ENCODE measurements at regions not wholly inside any gene's neighbourhood (a gene's known extent, or its start where the extent isn't known, plus 50 kb on each side); places are given as distances from the start of the nearest gene placed in this dataset.

- no peak overlapping the region for H3K27ac ChIP-seq (ENCODE audit: low read length)
- no peaks in the 10 kb centered on the region for H3K9me3 ChIP-seq (ENCODE audit: control insufficient read depth in 2 of 2, low read length in 2 of 2)
- no peak overlapping the region for H3K9ac ChIP-seq (ENCODE audit: low read length in 2 of 2)
- H3K4me3 ChIP-seq (ENCODE audit: low read length in 2 of 2): no peak overlapping the region
- H3K36me3 ChIP-seq (ENCODE audit: control insufficient read depth in 2 of 2, insufficient read depth in 2 of 2, low read length in 2 of 2): no peaks in the 10 kb centered on the region
- no peaks in the 10 kb centered on the region for H3K27me3 ChIP-seq (ENCODE audit: control insufficient read depth in 1 of 2, insufficient read depth in 2 of 2, low read length in 2 of 2)
- no peaks in the 10 kb centered on the region for H3K4me1 ChIP-seq (ENCODE audit: control insufficient read depth, insufficient read depth, low read length)
Observed at GRCh38 chr2:59665021-59665420, 888.4 kb downstream of the BCL11A start.

- H3K27ac ChIP-seq (ENCODE audit: low read length): no peak overlapping the region
- no peaks in the 10 kb centered on the region for H3K4me1 ChIP-seq (ENCODE audit: control insufficient read depth, insufficient read depth, low read length)
- no peak overlapping the region for H3K9ac ChIP-seq (ENCODE audit: low read length in 2 of 2)
- no peaks in the 10 kb centered on the region for H3K9me3 ChIP-seq (ENCODE audit: control insufficient read depth in 2 of 2, low read length in 2 of 2)
- no peaks in the 10 kb centered on the region for H3K27me3 ChIP-seq (ENCODE audit: control insufficient read depth in 1 of 2, insufficient read depth in 2 of 2, low read length in 2 of 2)
- H3K4me3 ChIP-seq (ENCODE audit: low read length in 2 of 2): no peak overlapping the region
- no peaks in the 10 kb centered on the region for H3K36me3 ChIP-seq (ENCODE audit: control insufficient read depth in 2 of 2, insufficient read depth in 2 of 2, low read length in 2 of 2)
Observed at GRCh38 chr2:59662127-59662861, 891.2 kb downstream of the BCL11A start.

- Histone ChIP-seq H3K27me3 (ENCODE audit: control insufficient read depth in 1 of 2, insufficient read depth in 2 of 2, low read length in 2 of 2) (no peaks in the 10 kb centered on the region), H3K4me3 (ENCODE audit: low read length in 2 of 2) (no peak overlapping the region), H3K9ac (ENCODE audit: low read length in 2 of 2) (no peak overlapping the region), H3K4me1 (ENCODE audit: control insufficient read depth, insufficient read depth, low read length) (no peaks in the 10 kb centered on the region), H3K27ac (ENCODE audit: low read length) (no peak overlapping the region), H3K36me3 (ENCODE audit: control insufficient read depth in 2 of 2, insufficient read depth in 2 of 2, low read length in 2 of 2) (no peaks in the 10 kb centered on the region), H3K9me3 (ENCODE audit: control insufficient read depth in 2 of 2, low read length in 2 of 2) (no peaks in the 10 kb centered on the region)
Observed at GRCh38 chr2:59660262-59660661, 893.2 kb downstream of the BCL11A start.

- H3K27me3 ChIP-seq (ENCODE audit: control insufficient read depth in 1 of 2, insufficient read depth in 2 of 2, low read length in 2 of 2): no peaks in the 10 kb centered on the region
Observed at GRCh38 chr2:59658906-59659635, 894.4 kb downstream of the BCL11A start.

GRCh38 chr2:59655809-59656208, 897.6 kb downstream of the BCL11A start:
- Histone ChIP-seq H3K4me1 (ENCODE audit: control insufficient read depth, insufficient read depth, low read length) (no peaks in the 10 kb centered on the region), H3K9ac (ENCODE audit: low read length in 2 of 2) (no peak overlapping the region), H3K27ac (ENCODE audit: low read length) (no peak overlapping the region), H3K36me3 (ENCODE audit: control insufficient read depth in 2 of 2, insufficient read depth in 2 of 2, low read length in 2 of 2) (no peaks in the 10 kb centered on the region), H3K4me3 (ENCODE audit: low read length in 2 of 2) (no peak overlapping the region), H3K9me3 (ENCODE audit: control insufficient read depth in 2 of 2, low read length in 2 of 2) (no peaks in the 10 kb centered on the region), H3K27me3 (ENCODE audit: control insufficient read depth in 1 of 2, insufficient read depth in 2 of 2, low read length in 2 of 2) (no peaks in the 10 kb centered on the region)

More at GRCh38 chr2:59658906-59659635, 894.4 kb downstream of the BCL11A start:
- Histone ChIP-seq H3K27ac (ENCODE audit: low read length) (no peak overlapping the region), H3K9ac (ENCODE audit: low read length in 2 of 2) (no peak overlapping the region), H3K9me3 (ENCODE audit: control insufficient read depth in 2 of 2, low read length in 2 of 2) (no peaks in the 10 kb centered on the region), H3K4me3 (ENCODE audit: low read length in 2 of 2) (no peak overlapping the region), H3K4me1 (ENCODE audit: control insufficient read depth, insufficient read depth, low read length) (no peaks in the 10 kb centered on the region), H3K36me3 (ENCODE audit: control insufficient read depth in 2 of 2, insufficient read depth in 2 of 2, low read length in 2 of 2) (no peaks in the 10 kb centered on the region)

DNA sequence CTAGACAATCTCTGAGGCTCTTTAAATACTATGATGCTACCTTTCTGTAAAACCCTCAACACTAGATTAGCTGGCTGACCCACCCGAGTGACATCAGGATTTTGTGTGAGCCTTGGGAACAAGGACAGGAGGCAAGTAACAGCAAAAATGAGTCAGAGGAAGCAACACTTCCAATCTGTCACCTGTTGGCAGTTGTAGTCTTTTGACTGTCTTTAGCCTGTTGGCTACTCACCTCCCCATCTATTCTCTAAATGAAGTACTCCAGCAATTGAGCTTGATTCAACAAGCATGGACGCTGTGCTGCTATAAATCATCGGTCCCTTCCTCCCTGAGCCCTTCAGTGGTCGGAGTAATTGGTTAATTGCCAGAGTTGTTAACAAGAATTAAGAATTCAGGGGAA, 898.7 kb downstream of the BCL11A start:
- H3K36me3 ChIP-seq (ENCODE audit: control insufficient read depth in 2 of 2, insufficient read depth in 2 of 2, low read length in 2 of 2): no peaks in the 10 kb centered on the region
- no peak overlapping the region for H3K9ac ChIP-seq (ENCODE audit: low read length in 2 of 2)
- no peak overlapping the region for H3K27ac ChIP-seq (ENCODE audit: low read length)
- no peaks in the 10 kb centered on the region for H3K9me3 ChIP-seq (ENCODE audit: control insufficient read depth in 2 of 2, low read length in 2 of 2)
- H3K4me3 ChIP-seq (ENCODE audit: low read length in 2 of 2): no peak overlapping the region
- no peaks in the 10 kb centered on the region for H3K27me3 ChIP-seq (ENCODE audit: control insufficient read depth in 1 of 2, insufficient read depth in 2 of 2, low read length in 2 of 2)
- no peaks in the 10 kb centered on the region for H3K4me1 ChIP-seq (ENCODE audit: control insufficient read depth, insufficient read depth, low read length)

- no peak overlapping the region for H3K9ac ChIP-seq (ENCODE audit: low read length in 2 of 2)
- H3K4me3 ChIP-seq (ENCODE audit: low read length in 2 of 2): no peak overlapping the region
- H3K36me3 ChIP-seq (ENCODE audit: control insufficient read depth in 2 of 2, insufficient read depth in 2 of 2, low read length in 2 of 2): no peaks in the 10 kb centered on the region
- no peaks in the 10 kb centered on the region for H3K4me1 ChIP-seq (ENCODE audit: control insufficient read depth, insufficient read depth, low read length)
- no peaks in the 10 kb centered on the region for H3K27me3 ChIP-seq (ENCODE audit: control insufficient read depth in 1 of 2, insufficient read depth in 2 of 2, low read length in 2 of 2)
- H3K9me3 ChIP-seq (ENCODE audit: control insufficient read depth in 2 of 2, low read length in 2 of 2): no peaks in the 10 kb centered on the region
- H3K27ac ChIP-seq (ENCODE audit: low read length): no peak overlapping the region
Observed at GRCh38 chr2:59653164-59653563, 900.3 kb downstream of the BCL11A start.

- Histone ChIP-seq H3K9me3 (ENCODE audit: control insufficient read depth in 2 of 2, low read length in 2 of 2) (no peaks in the 10 kb centered on the region), H3K4me1 (ENCODE audit: control insufficient read depth, insufficient read depth, low read length) (no peaks in the 10 kb centered on the region), H3K9ac (ENCODE audit: low read length in 2 of 2) (no peak overlapping the region), H3K36me3 (ENCODE audit: control insufficient read depth in 2 of 2, insufficient read depth in 2 of 2, low read length in 2 of 2) (no peaks in the 10 kb centered on the region), H3K4me3 (ENCODE audit: low read length in 2 of 2) (no peak overlapping the region), H3K27ac (ENCODE audit: low read length) (no peak overlapping the region), H3K27me3 (ENCODE audit: control insufficient read depth in 1 of 2, insufficient read depth in 2 of 2, low read length in 2 of 2) (no peaks in the 10 kb centered on the region)
Observed at GRCh38 chr2:59630789-59631188, 922.7 kb downstream of the BCL11A start.

GRCh38 chr2:59627599-59627998, 925.9 kb downstream of the BCL11A start:
- H3K27ac ChIP-seq (ENCODE audit: low read length): no peak overlapping the region
- no peaks in the 10 kb centered on the region for H3K9me3 ChIP-seq (ENCODE audit: control insufficient read depth in 2 of 2, low read length in 2 of 2)
- no peak overlapping the region for H3K9ac ChIP-seq (ENCODE audit: low read length in 2 of 2)
- no peaks in the 10 kb centered on the region for H3K27me3 ChIP-seq (ENCODE audit: control insufficient read depth in 1 of 2, insufficient read depth in 2 of 2, low read length in 2 of 2)
- no peaks in the 10 kb centered on the region for H3K4me1 ChIP-seq (ENCODE audit: control insufficient read depth, insufficient read depth, low read length)
- no peak overlapping the region for H3K4me3 ChIP-seq (ENCODE audit: low read length in 2 of 2)
- no peaks in the 10 kb centered on the region for H3K36me3 ChIP-seq (ENCODE audit: control insufficient read depth in 2 of 2, insufficient read depth in 2 of 2, low read length in 2 of 2)

DNA sequence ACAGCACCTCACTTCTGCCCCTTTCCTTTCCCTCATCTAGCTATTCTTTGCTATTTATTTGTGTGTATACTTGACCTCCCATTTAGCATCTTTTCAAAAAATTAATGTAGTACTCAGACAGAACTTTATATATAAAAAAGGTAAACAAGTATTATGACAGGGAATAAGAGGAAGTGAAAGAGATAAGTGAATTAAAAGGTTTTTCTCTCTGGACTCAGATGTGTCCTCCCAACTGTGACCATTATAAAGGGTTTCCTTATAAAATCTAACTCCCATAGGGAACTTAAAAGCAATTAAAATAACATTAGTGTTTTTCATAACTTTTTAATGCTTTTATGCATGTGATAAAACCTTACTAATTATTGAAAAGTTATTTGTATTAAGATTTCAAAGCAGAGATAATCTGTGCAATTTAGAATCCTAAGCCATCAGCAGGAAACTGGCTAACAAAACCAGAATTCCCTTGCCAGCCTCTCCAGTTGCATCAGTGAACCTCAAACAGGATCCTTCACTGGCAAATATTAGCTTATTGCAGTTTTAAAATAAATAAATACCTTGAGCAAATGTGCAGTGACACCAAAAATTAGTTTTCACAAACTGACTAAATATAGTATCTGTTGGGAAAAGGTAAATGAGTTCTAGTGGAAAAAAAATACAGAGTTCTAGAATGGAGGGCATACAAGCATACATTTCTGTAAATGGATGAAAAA, 930.7 kb downstream of the BCL11A start:
- Histone ChIP-seq H3K36me3 (ENCODE audit: control insufficient read depth in 2 of 2, insufficient read depth in 2 of 2, low read length in 2 of 2) (no peaks in the 10 kb centered on the region), H3K4me1 (ENCODE audit: control insufficient read depth, insufficient read depth, low read length) (no peaks in the 10 kb centered on the region), H3K4me3 (ENCODE audit: low read length in 2 of 2) (no peak overlapping the region), H3K27me3 (ENCODE audit: control insufficient read depth in 1 of 2, insufficient read depth in 2 of 2, low read length in 2 of 2) (no peaks in the 10 kb centered on the region), H3K9ac (ENCODE audit: low read length in 2 of 2) (no peak overlapping the region), H3K27ac (ENCODE audit: low read length) (no peak overlapping the region), H3K9me3 (ENCODE audit: control insufficient read depth in 2 of 2, low read length in 2 of 2) (peaks cover 0 to 2% of the 10 kb centered on the region in 2 donors)
